ENCODE measurements at regions not wholly inside any gene's neighbourhood (a gene's known extent, or its start where the extent isn't known, plus 50 kb on each side); places are given as distances from the start of the nearest gene placed in this dataset.
A peak's percentile ranks its signal among the peaks of the same experiment; 100 is the strongest.
"Not testable (repeated sequence)": the region's sequence is repeated elsewhere in the genome, so short reads cannot be mapped to it uniquely, and the experiment has no call there.

- ChIA-PET CTCF (no interaction called here), POLR2A (no interaction called here)
- Mint-ChIP-seq H3K4me3 (no peak overlapping the region), H3K27ac (no peak overlapping the region), H3K36me3 (no peaks in the 10 kb centered on the region), H3K27me3 (no peaks in the 10 kb centered on the region), H3K4me1 (ENCODE audit: low read depth) (no peaks in the 10 kb centered on the region), H3K9me3 (no peaks in the 10 kb centered on the region)
- DNase-seq, result no peak
- intact Hi-C loops (cut with micrococcal nuclease), result no loop called here
Measured at GRCh38 chr14:22282417-22282816, 306.6 kb downstream of the DAD1 start.

GRCh38 chr14:22281447-22281874, 307.6 kb downstream of the DAD1 start:
- H3K4me1 Mint-ChIP-seq (ENCODE audit: low read depth); H3K9me3 Mint-ChIP-seq; H3K36me3 Mint-ChIP-seq; DNase-seq; intact Hi-C loops (cut with micrococcal nuclease); H3K27me3 Mint-ChIP-seq: not testable (repeated sequence)
- peak overlapping the region; percentile 66 for H3K4me3 Mint-ChIP-seq
- ChIA-PET POLR2A (interaction anchor here (0.9 kb wide), 1 partner anchor 211 kb away, joined by 4 read pairs; no protein-coding TSS in a partner anchor), CTCF (interaction anchor here (0.6 kb wide), 1 partner anchor 226 kb away, joined by 3 read pairs; no protein-coding TSS in a partner anchor)
- H3K27ac Mint-ChIP-seq, result peak overlapping the region; percentile 78

- no peaks in the 10 kb centered on the region for H3K36me3 Mint-ChIP-seq
- H3K27me3 Mint-ChIP-seq, result no peaks in the 10 kb centered on the region
- intact Hi-C loops (cut with micrococcal nuclease), result no loop called here
- DNase-seq, result no peak
- H3K4me1 Mint-ChIP-seq (ENCODE audit: low read depth), result no peaks in the 10 kb centered on the region
- no peaks in the 10 kb centered on the region for H3K9me3 Mint-ChIP-seq
- ChIA-PET POLR2A (interaction anchor here (0.9 kb wide), 1 partner anchor 212 kb away, joined by 4 read pairs; no protein-coding TSS in a partner anchor), CTCF (no interaction called here)
- H3K27ac Mint-ChIP-seq, result peak overlapping the region; percentile 78
- H3K4me3 Mint-ChIP-seq, result peak overlapping the region; percentile 66
Measured at GRCh38 chr14:22280497-22281316, 308.3 kb downstream of the DAD1 start.

- no peak for DNase-seq
- Mint-ChIP-seq H3K4me3 (no peak overlapping the region), H3K27me3 (no peaks in the 10 kb centered on the region), H3K27ac (no peak overlapping the region), H3K36me3 (no peaks in the 10 kb centered on the region), H3K9me3 (no peaks in the 10 kb centered on the region), H3K4me1 (ENCODE audit: low read depth) (no peaks in the 10 kb centered on the region)
- ChIA-PET CTCF (no interaction called here), POLR2A (no interaction called here)
- intact Hi-C loops (cut with micrococcal nuclease), result loop anchor here (2.0 kb wide), 1 partner anchor 46 kb away; no protein-coding TSS in a partner anchor
Measured at GRCh38 chr14:22276913-22277816, 311.9 kb downstream of the DAD1 start.

- POLR2A ChIA-PET, result no interaction called here
- Mint-ChIP-seq H3K9me3 (no peaks in the 10 kb centered on the region), H3K4me1 (ENCODE audit: low read depth) (no peaks in the 10 kb centered on the region), H3K4me3 (no peak overlapping the region), H3K36me3 (no peaks in the 10 kb centered on the region), H3K27ac (no peak overlapping the region), H3K27me3 (no peaks in the 10 kb centered on the region)
- intact Hi-C loops (cut with micrococcal nuclease), result no loop called here
- CTCF ChIA-PET, result no interaction called here
- DNase-seq, result no peak
Measured at GRCh38 chr14:22271838-22272799, 316.9 kb downstream of the DAD1 start.

- Mint-ChIP-seq H3K27me3 (no peaks in the 10 kb centered on the region), H3K27ac (no peak overlapping the region), H3K4me3 (no peak overlapping the region), H3K9me3 (no peaks in the 10 kb centered on the region), H3K4me1 (ENCODE audit: low read depth) (no peaks in the 10 kb centered on the region), H3K36me3 (no peaks in the 10 kb centered on the region)
- CTCF ChIA-PET, result no interaction called here
- intact Hi-C loops (cut with micrococcal nuclease), result no loop called here
- POLR2A ChIA-PET, result no interaction called here
- DNase-seq, result no peak
Measured at GRCh38 chr14:22268875-22269274, 320.1 kb downstream of the DAD1 start.

DNA sequence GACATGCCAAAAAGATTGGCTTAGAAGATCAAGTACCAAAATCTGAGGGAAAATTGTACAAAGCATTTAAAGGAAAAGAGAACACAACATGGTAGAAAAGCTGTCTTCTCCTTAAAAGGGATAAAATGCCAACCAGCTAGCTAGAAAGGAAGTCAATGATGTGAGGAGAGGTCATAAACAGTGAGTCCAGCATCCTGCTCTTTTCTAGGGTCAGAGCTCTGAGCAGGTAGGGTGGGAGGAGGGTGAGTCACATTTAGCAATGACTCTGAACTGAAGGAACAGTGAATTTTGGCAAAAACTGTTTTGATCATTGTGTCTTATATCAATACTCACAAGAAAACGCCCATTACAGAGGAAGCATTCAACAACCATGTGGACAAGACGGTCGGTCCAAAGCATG, 322.3 kb downstream of the DAD1 start:
- CTCF ChIA-PET, result no interaction called here
- no peak for DNase-seq
- H3K36me3 Mint-ChIP-seq, result no peaks in the 10 kb centered on the region
- H3K27ac Mint-ChIP-seq, result no peak overlapping the region
- no peaks in the 10 kb centered on the region for H3K4me1 Mint-ChIP-seq (ENCODE audit: low read depth)
- H3K4me3 Mint-ChIP-seq, result no peak overlapping the region
- POLR2A ChIA-PET, result no interaction called here
- no peaks in the 10 kb centered on the region for H3K9me3 Mint-ChIP-seq
- intact Hi-C loops (cut with micrococcal nuclease), result no loop called here
- no peaks in the 10 kb centered on the region for H3K27me3 Mint-ChIP-seq

DNA sequence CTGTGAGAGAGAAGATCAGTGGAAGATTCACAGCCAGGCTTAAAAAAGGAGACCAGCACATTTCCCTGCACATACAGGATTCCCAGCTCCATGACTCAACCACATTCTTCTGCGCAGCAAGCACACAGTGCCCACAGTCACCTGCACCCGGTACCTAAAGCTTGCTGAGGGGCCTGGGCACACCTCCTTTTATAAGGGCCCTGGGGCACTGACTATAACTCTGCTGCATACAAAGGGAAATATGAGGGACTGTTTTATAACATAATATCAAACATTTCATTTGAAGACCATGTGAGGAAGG, 322.9 kb downstream of the DAD1 start:
- Mint-ChIP-seq H3K27me3 (no peaks in the 10 kb centered on the region), H3K4me3 (no peak overlapping the region), H3K36me3 (no peaks in the 10 kb centered on the region), H3K4me1 (ENCODE audit: low read depth) (no peaks in the 10 kb centered on the region), H3K9me3 (no peaks in the 10 kb centered on the region), H3K27ac (no peak overlapping the region)
- intact Hi-C loops (cut with micrococcal nuclease), result no loop called here
- POLR2A ChIA-PET, result no interaction called here
- DNase-seq, result no peak
- CTCF ChIA-PET, result no interaction called here

GRCh38 chr14:22265319-22266141, 323.5 kb downstream of the DAD1 start:
- POLR2A ChIA-PET, result no interaction called here
- Mint-ChIP-seq H3K9me3 (no peaks in the 10 kb centered on the region), H3K4me3 (no peak overlapping the region), H3K27ac (no peak overlapping the region), H3K36me3 (no peaks in the 10 kb centered on the region), H3K4me1 (ENCODE audit: low read depth) (no peaks in the 10 kb centered on the region), H3K27me3 (no peaks in the 10 kb centered on the region)
- CTCF ChIA-PET, result no interaction called here
- no peak for DNase-seq
- intact Hi-C loops (cut with micrococcal nuclease), result no loop called here

DNA sequence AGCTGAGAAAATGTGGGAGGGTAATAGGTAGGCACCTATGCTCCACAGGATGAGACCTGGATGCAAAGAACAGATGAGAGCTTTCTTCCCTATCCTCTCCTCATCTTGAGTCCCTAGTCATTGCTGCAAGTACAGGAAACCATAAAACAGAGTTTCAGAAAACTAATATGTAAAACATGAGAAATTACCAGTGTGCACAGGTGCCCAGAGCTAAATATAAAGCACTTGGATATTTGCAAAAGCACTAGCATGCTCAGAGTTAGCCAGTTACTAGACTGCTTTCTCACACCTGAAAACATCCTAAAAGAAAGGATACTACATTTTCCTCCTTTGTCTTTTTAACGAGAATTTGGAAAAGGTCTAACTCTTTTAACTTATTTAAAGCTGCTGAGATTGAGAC, 324.3 kb downstream of the DAD1 start:
- CTCF ChIA-PET, result no interaction called here
- H3K4me3 Mint-ChIP-seq, result no peak overlapping the region
- intact Hi-C loops (cut with micrococcal nuclease), result no loop called here

GRCh38 chr14:22263961-22264360, 325.1 kb downstream of the DAD1 start:
- H3K9me3 Mint-ChIP-seq, result no peaks in the 10 kb centered on the region
- POLR2A ChIA-PET, result no interaction called here
- CTCF ChIA-PET, result no interaction called here
- intact Hi-C loops (cut with micrococcal nuclease), result no loop called here
- no peak overlapping the region for H3K27ac Mint-ChIP-seq
- no peak for DNase-seq
- no peaks in the 10 kb centered on the region for H3K27me3 Mint-ChIP-seq
- no peaks in the 10 kb centered on the region for H3K36me3 Mint-ChIP-seq
- no peak overlapping the region for H3K4me3 Mint-ChIP-seq
- no peaks in the 10 kb centered on the region for H3K4me1 Mint-ChIP-seq (ENCODE audit: low read depth)

More for the DNA sequence above, 324.3 kb downstream of the DAD1 start:
- no peak for DNase-seq
- H3K36me3 Mint-ChIP-seq, result no peaks in the 10 kb centered on the region
- no peaks in the 10 kb centered on the region for H3K4me1 Mint-ChIP-seq (ENCODE audit: low read depth)
- H3K27ac Mint-ChIP-seq, result no peak overlapping the region
- POLR2A ChIA-PET, result no interaction called here
- H3K27me3 Mint-ChIP-seq, result no peaks in the 10 kb centered on the region
- H3K9me3 Mint-ChIP-seq, result no peaks in the 10 kb centered on the region
